Mucosa of gallbladder (tissue), 1 donor: ENCODE measurements at regions not wholly inside any gene's neighbourhood (a gene's known extent, or its start where the extent isn't known, plus 50 kb on each side); places are given as distances from the start of the nearest gene placed in this dataset.
"Not testable (repeated sequence)": the region's sequence is repeated elsewhere in the genome, so short reads cannot be mapped to it uniquely, and the experiment has no call there.

Experiments used
- DNase-seq: peaks from one replicate; pipeline ENCODE4 v3.0.0-alpha.2; 2020; ENCODE audit warnings: low spot score
- donor health status: DM: no; HTN: no; CAD: no.

DNA sequence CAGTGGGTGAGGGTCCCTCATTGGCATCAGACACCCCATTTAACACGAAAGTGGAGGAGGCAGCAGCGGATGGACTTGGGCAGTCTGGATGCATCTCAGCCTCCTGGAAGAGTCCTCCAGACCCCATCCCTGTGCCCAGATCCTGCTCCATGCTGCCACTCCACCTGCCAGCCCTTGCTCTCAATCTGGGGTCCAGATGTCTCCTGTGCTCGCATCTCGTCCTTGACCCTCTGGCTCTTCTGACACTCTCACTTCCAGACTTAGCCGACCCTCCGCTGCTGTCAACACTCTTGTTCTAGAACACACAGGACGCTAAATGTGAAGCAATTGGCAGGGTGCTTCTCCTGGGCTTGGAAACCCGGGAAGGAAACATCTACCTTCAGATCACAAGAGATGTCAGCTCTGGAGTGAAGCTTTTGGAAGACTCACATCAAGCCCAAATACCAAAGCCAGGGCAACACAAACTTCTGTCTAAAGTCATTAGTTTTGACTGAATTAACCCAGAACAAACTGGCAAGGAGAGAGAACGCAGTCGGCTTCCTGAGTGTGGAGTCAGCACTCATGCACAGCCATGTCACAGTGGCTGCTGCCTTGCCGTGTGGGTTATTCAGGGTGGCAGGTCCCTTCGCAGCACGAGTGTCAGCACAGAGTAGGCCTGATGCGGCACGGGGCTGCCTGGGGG, 379.1 kb downstream of the TCERG1L start:
- DNase-seq: no peak

DNA sequence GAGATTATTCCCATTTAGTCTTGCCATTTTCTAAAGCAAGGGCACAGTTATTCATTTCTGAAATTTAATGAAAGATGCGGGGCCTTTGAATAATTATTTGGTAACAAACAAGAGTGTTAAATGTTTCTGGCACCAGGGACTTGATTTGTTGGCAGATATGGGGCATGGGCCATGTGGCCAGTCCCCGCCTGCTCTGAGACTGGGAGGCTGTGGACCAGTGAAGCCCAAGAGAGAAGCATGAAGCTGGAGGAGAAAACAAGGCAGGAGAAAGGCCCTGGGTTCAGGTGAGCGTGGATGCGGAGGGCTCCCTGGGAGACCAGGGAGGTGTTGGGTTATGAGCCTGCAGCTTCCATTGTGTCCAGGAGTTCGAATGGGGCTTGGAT, 378.5 kb downstream of the TCERG1L start:
- no peak for DNase-seq

GRCh38 chr10:130934293-130935127, 377.0 kb downstream of the TCERG1L start:
- no peak for DNase-seq

DNA sequence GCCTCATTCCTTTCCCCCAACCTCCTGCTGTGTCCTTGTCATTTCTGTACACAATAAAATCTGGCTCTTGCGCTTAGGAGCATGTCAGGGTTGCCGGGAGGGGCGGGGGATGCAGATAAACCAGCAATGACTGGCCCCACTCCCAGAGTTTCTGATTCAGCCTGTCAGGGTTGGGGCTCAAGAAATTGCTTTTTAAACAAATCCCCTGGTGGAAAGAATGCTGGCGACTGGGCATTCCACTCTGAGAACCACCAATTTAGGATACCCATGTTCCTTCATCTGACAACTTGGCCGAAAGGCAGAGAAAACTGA, 376.4 kb downstream of the TCERG1L start:
- no peak for DNase-seq

DNA sequence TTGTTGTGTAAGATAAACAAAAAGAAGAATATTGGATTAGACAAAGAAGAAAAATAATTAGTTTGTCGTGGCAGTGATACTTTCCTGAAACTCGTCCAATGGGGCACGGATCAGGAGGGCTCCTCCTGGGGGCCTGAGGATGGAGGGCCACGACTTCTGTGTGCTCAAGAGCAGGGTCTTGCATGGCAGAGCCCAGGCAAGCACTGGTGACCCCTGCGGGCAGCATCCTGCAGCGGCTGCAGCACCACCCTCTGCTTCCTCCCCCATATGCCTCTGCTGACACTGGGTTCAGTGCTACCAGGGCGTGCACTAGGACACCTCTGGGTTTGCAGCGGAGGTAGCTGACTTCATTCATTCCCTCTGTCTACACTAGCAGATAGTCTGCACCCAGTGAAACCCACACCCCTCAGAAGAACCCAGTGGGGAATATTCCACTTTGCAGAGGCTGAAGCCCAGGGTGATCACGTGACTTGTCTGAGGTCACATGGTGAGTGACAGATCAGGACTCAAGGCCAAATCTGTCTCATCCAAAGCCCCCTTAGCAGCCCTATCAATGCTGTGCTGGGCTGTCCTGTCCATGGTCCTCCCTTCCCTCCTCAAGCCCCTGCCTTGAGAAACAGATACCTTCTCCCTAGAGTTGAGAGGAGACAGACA, 375.5 kb downstream of the TCERG1L start:
- DNase-seq: no peak

- no peak for DNase-seq
Measured at GRCh38 chr10:130936851-130937250, 374.7 kb downstream of the TCERG1L start.

GRCh38 chr10:130938051-130938450, 373.5 kb downstream of the TCERG1L start:
- no peak for DNase-seq

GRCh38 chr10:130938891-130939290, 372.6 kb downstream of the TCERG1L start:
- not testable (repeated sequence) for DNase-seq

GRCh38 chr10:130941886-130942285, 369.6 kb downstream of the TCERG1L start:
- DNase-seq: no peak

GRCh38 chr10:130952086-130952485, 359.4 kb downstream of the TCERG1L start:
- no peak for DNase-seq

GRCh38 chr10:130954326-130954905, 357.1 kb downstream of the TCERG1L start:
- DNase-seq: no peak

DNA sequence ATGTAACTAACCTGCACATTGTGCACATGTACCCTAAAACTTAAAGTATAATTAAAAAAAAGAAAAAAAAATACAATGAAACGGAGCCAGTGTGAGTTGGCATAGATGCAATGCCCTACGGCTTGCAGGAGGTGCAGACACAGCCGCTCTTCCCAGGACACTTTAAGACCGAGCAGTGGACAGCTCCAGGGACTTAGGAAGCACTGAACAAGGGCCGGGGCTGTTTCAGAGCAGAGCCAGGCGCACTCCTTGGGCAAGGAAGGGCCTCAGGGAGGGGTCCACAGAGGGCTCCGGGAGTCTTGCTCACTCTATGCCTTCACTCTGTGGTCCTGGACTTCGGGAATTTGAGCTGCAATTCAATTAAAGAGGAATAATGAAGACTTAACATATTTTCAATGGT, 355.3 kb downstream of the TCERG1L start:
- no peak for DNase-seq

GRCh38 chr10:130957423-130957822, 354.1 kb downstream of the TCERG1L start:
- DNase-seq: no peak

DNA sequence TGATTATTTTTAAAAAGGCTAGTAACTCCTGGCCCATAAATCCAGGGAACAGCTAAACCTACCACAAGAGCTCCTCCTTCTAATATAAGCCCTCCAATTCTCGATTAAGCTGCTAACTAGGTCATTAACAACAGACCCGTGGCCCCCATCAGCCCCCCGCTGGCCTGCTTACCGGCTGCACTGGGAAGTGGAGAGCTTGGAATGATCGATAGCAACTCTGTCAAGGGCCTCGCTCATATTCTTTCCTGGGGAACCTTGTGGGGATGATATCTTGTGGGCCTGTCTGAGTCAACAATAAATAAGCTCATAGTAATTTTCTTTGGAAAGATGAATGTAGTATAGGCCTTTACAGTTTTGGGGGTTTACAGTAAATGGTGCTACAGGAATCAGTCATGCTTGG, 353.5 kb downstream of the TCERG1L start:
- DNase-seq: no peak

- DNase-seq: no peak
Measured at GRCh38 chr10:130958981-130959751, 352.4 kb downstream of the TCERG1L start.

DNA sequence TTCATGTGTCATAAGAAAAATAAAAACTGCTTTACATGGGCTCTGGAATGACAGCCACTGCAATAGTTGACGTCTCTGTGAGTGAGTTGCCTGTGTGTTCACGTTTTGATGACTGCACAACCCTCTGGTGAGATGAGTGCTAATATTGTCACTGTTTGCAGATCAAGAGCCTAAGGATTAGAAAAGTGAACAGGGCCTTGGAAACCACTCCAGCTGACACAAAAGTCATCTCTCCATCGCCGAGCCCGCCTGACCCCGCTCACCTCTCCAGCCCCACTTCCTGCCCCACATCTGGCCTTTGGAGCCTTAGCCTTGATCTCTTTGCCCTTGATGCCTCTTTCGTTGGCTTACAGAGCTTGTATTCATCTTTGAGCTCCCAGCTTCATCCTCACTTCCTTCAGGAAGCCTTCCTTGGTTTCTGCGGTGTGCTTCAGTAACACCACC, 351.7 kb downstream of the TCERG1L start:
- no peak for DNase-seq

GRCh38 chr10:130960531-130960930, 351.0 kb downstream of the TCERG1L start:
- DNase-seq: peak; percentile 9

- DNase-seq: no peak
Measured at GRCh38 chr10:130961506-130962239, 349.8 kb downstream of the TCERG1L start.

DNA sequence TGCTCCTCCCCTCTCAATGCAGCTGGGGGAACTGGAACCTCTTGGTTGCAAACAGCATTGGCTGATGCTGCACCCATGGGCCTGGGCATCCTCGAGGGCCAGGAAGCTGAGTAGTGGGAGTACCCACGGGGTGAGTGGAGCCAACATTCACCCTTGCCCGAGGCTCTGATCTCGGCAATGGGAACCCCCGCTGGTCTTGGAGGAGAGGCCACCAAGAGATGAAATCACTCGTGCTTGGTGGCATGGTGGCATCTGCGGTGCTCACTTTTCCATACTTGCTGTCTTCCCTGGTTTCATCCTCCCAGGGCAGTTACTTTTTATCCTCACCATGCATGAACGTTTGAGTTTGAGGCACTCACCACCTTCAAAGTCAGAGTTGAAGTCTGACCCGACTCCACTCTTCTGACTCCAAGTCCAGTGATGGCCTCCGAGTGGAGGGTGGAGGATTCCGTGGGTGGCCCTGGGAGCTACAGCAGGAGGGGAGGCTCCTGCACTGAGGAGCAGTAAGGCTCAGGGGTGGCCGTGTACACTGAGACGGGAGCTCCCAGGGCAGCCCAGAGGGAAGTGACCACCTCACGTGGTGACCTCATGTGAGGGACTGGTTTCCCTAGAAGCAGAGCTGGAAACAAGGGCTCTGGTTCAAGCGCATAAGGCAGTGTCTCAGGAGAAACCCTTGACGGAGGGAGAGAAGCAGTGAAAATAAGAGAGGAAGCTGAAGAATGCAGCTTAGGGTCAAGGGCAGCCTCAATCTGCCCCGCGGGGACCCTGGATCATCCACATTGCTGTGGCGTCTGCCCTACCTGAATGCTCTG, 349.1 kb downstream of the TCERG1L start:
- DNase-seq: no peak

- DNase-seq: no peak
Measured at GRCh38 chr10:130963052-130963393, 348.5 kb downstream of the TCERG1L start.
